A549 (cell line): ENCODE measurements at regions not wholly inside any gene's neighbourhood (a gene's known extent, or its start where the extent isn't known, plus 50 kb on each side); places are given as distances from the start of the nearest gene placed in this dataset.

Source experiments
- CTCF ChIP-seq: fragments of >200 bp; sonication (Bioruptor Twin); formaldehyde crosslinking; IDR thresholded peaks from 3 replicates; pipeline ENCODE4 v1.5.1; 2016
- GATA3 ChIP-seq: IDR thresholded peaks from 2 replicates; pipeline ENCODE4 v1.6.1; 2012; ENCODE audit warnings: borderline replicate concordance
- NR3C1 ChIP-seq: fragments of >200 bp; sonication (Bioruptor Twin); formaldehyde crosslinking; IDR thresholded peaks from 3 replicates; pipeline ENCODE4 v1.6.1; 2017
- POLR2A ChIP-seq: IDR thresholded peaks from 2 replicates; pipeline ENCODE4 v1.6.1; 2012; ENCODE audit warnings: mild to moderate bottlenecking, low read length

- TF ChIP-seq NR3C1: no peak
- no peak for TF ChIP-seq POLR2A
- TF ChIP-seq GATA3: no peak
- TF ChIP-seq CTCF: no peak
These were observed 56.7 kb upstream of the TAF11L2 start for GRCh38 chr5:17441351-17441750.
